WERI-Rb-1 (cell line): ENCODE measurements at regions not wholly inside any gene's neighbourhood (a gene's known extent, or its start where the extent isn't known, plus 50 kb on each side); places are given as distances from the start of the nearest gene placed in this dataset.

Experiments
- DNase-seq: peaks from one replicate; pipeline ENCODE4 v3.0.0-alpha.2; 2020
- H3K27ac ChIP-seq: fragments of 250-450 bp; sonication (Bioruptor Pico); 2 replicates; pipeline ENCODE4 v1.5.1; 2020; ENCODE audit warnings: mild to moderate bottlenecking, moderate library complexity
- H3K27me3 ChIP-seq: fragments of 250-450 bp; sonication (Bioruptor Pico); 2 replicates; pipeline ENCODE4 v1.5.1; 2021; ENCODE audit warnings: mild to moderate bottlenecking, low read depth, moderate library complexity; ENCODE audit not compliant: insufficient read depth, severe bottlenecking
- H3K36me3 ChIP-seq: fragments of 250-450 bp; sonication (Bioruptor Pico); 2 replicates; pipeline ENCODE4 v1.5.1; 2020; ENCODE audit warnings: mild to moderate bottlenecking, moderate library complexity
- H3K4me3 ChIP-seq: 2 replicates; pipeline ENCODE4 v1.5.1; 2011; ENCODE audit warnings: low read depth, mild to moderate bottlenecking, control low read depth, low read length
- H3K9me3 ChIP-seq: fragments of 250-450 bp; sonication (Bioruptor Pico); 2 replicates; pipeline ENCODE4 v1.5.1; 2021; ENCODE audit warnings: mild to moderate bottlenecking, moderate library complexity; ENCODE audit not compliant: severe bottlenecking
- CTCF ChIP-seq: IDR thresholded peaks from 2 replicates; pipeline ENCODE4 v1.5.1; 2011; ENCODE audit warnings: low read depth, mild to moderate bottlenecking, control low read depth, inconsistent platforms, low read length

GRCh38 chr19:32273483-32273882 is 71.9 kb upstream of the ZNF507 start:
- no peaks in the 10 kb centered on the region for H3K27me3 ChIP-seq
- H3K27ac ChIP-seq, result no peak overlapping the region
- no peak for TF ChIP-seq CTCF
- peaks cover 3% of the 10 kb centered on the region for H3K9me3 ChIP-seq
- DNase-seq, result no peak
- H3K36me3 ChIP-seq, result no peaks in the 10 kb centered on the region
- no peak overlapping the region for H3K4me3 ChIP-seq

- DNase-seq, result no peak
- H3K9me3 ChIP-seq, result no peaks in the 10 kb centered on the region
- H3K27me3 ChIP-seq, result no peaks in the 10 kb centered on the region
- H3K4me3 ChIP-seq, result no peak overlapping the region
- H3K27ac ChIP-seq, result no peak overlapping the region
- TF ChIP-seq CTCF, result no peak
- no peaks in the 10 kb centered on the region for H3K36me3 ChIP-seq
These were observed 58.3 kb upstream of the ZNF507 start for GRCh38 chr19:32287086-32287485.

GRCh38 chr19:32287811-32288227 is 57.6 kb upstream of the ZNF507 start:
- peak; percentile 90 for TF ChIP-seq CTCF
- no peak overlapping the region for H3K4me3 ChIP-seq
- H3K27ac ChIP-seq, result no peak overlapping the region
- no peaks in the 10 kb centered on the region for H3K27me3 ChIP-seq
- DNase-seq, result peak; percentile 83
- H3K9me3 ChIP-seq, result no peaks in the 10 kb centered on the region
- H3K36me3 ChIP-seq, result no peaks in the 10 kb centered on the region

- Histone ChIP-seq H3K27ac (no peak overlapping the region), H3K27me3 (no peaks in the 10 kb centered on the region), H3K36me3 (no peaks in the 10 kb centered on the region), H3K4me3 (no peak overlapping the region), H3K9me3 (no peaks in the 10 kb centered on the region)
- TF ChIP-seq CTCF, result no peak
- no peak for DNase-seq
These were observed 55.7 kb upstream of the ZNF507 start for GRCh38 chr19:32289566-32290210.

- Histone ChIP-seq H3K36me3 (no peaks in the 10 kb centered on the region), H3K9me3 (no peaks in the 10 kb centered on the region)
- no peak for DNase-seq
These were observed 53.5 kb upstream of the ZNF507 start for GRCh38 chr19:32291876-32292275.

More at GRCh38 chr19:32291876-32292275, 53.5 kb upstream of the ZNF507 start:
- Histone ChIP-seq H3K27me3 (no peaks in the 10 kb centered on the region), H3K27ac (no peak overlapping the region), H3K4me3 (no peak overlapping the region)
- TF ChIP-seq CTCF, result no peak
